Endodermal cell (in vitro differentiated cells): ENCODE measurements at regions not wholly inside any gene's neighbourhood (a gene's known extent, or its start where the extent isn't known, plus 50 kb on each side); places are given as distances from the start of the nearest gene placed in this dataset.
A peak's percentile ranks its signal among the peaks of the same experiment; 100 is the strongest.

Source experiments
- DNase-seq: peaks from one replicate; pipeline ENCODE4 v3.0.0-alpha.2; 2017
- H3K27ac ChIP-seq: 2 replicates; pipeline ENCODE4 v1.5.1; 2013; ENCODE audit warnings: mild to moderate bottlenecking, low read depth, low read length, moderate library complexity
- H3K27me3 ChIP-seq: 2 replicates; pipeline ENCODE4 v1.6.1; 2013; ENCODE audit warnings: mild to moderate bottlenecking, low read length, moderate library complexity; ENCODE audit not compliant: insufficient read depth, control insufficient read depth, poor library complexity, severe bottlenecking
- H3K36me3 ChIP-seq: 2 replicates; pipeline ENCODE4 v1.7.0; 2013; ENCODE audit warnings: mild to moderate bottlenecking, low read length, moderate library complexity; ENCODE audit not compliant: control insufficient read depth, insufficient read depth
- H3K4me1 ChIP-seq: one replicate; pipeline ENCODE4 v1.7.0; 2013; ENCODE audit warnings: low read length; ENCODE audit not compliant: control insufficient read depth, insufficient read depth
- H3K4me3 ChIP-seq: 2 replicates; pipeline ENCODE4 v1.5.1; 2013; ENCODE audit warnings: mild to moderate bottlenecking, low read length, moderate library complexity
- H3K9ac ChIP-seq: 2 replicates; pipeline ENCODE4 v1.6.1; 2013; ENCODE audit warnings: mild to moderate bottlenecking, low read length, moderate library complexity; ENCODE audit not compliant: poor library complexity, severe bottlenecking; ENCODE audit errors: extremely low read depth
- H3K9me3 ChIP-seq: 2 replicates; pipeline ENCODE4 v1.6.1; 2013; ENCODE audit warnings: mild to moderate bottlenecking, low read length, moderate library complexity; ENCODE audit not compliant: control insufficient read depth
- H3K27ac Mint-ChIP-seq: 2 replicates; pipeline ENCODE4 v1.8.0; 2020; ENCODE audit warnings: mixed read lengths
- H3K27me3 Mint-ChIP-seq: 2 replicates; pipeline ENCODE4 v1.8.0; 2021; ENCODE audit warnings: mild to moderate bottlenecking, mixed read lengths; ENCODE audit not compliant: insufficient read depth
- H3K36me3 Mint-ChIP-seq: 2 replicates; pipeline ENCODE4 v1.8.0; 2020; ENCODE audit warnings: low read depth, mixed read lengths
- H3K4me1 Mint-ChIP-seq: 2 replicates; pipeline ENCODE4 v1.8.0; 2020; ENCODE audit warnings: mixed read lengths
- H3K4me3 Mint-ChIP-seq: 2 replicates; pipeline ENCODE4 v1.8.0; 2020; ENCODE audit warnings: mild to moderate bottlenecking, moderate library complexity, mixed read lengths
- H3K9me3 Mint-ChIP-seq: 2 replicates; pipeline ENCODE4 v1.8.0; 2020; ENCODE audit warnings: mild to moderate bottlenecking, mixed read lengths
- CTCF ChIP-seq: fragments of 200-600 bp; sonication (generic); conservative IDR thresholded peaks from 2 replicates; pipeline ENCODE4 v1.5.0; 2021; ENCODE audit warnings: antibody characterized with exemption, mild to moderate bottlenecking
- WGBS, 2 experiments: methylation state at CpG; one replicate each; pipeline versions ENCODE4 v1.1.5 to v1.1.7; 2013; ENCODE audit warnings: missing lambda C conversion rate in 2 of 2, mixed read lengths in 1 of 2; ENCODE audit not compliant: insufficient coverage in 1 of 2, insufficient read length in 1 of 2; 5-methylcytosine and 5-hydroxymethylcytosine counted together

GRCh38 chr16:72424757-72425156, 252.8 kb upstream of the PMFBP1 start:
- peaks cover 33% of the 10 kb centered on the region for H3K36me3 Mint-ChIP-seq
- H3K9me3 Mint-ChIP-seq, result peaks cover 26% of the 10 kb centered on the region
- 91 to 97% methylated on average over 4 to 7 of the region's 7 CpGs for WGBS, 2 experiments
- H3K4me1 ChIP-seq, result no peaks in the 10 kb centered on the region
- no peak overlapping the region for H3K27ac Mint-ChIP-seq
- H3K27me3 ChIP-seq, result no peaks in the 10 kb centered on the region
- no peak overlapping the region for H3K9ac ChIP-seq
- no peaks in the 10 kb centered on the region for H3K4me1 Mint-ChIP-seq
- H3K27ac ChIP-seq, result no peak overlapping the region
- no peak for TF ChIP-seq CTCF
- peaks cover 42% of the 10 kb centered on the region for H3K9me3 ChIP-seq
- peaks cover 12% of the 10 kb centered on the region for H3K36me3 ChIP-seq
- no peaks in the 10 kb centered on the region for H3K27me3 Mint-ChIP-seq
- DNase-seq, result no peak
- no peak overlapping the region for H3K4me3 ChIP-seq
- no peak overlapping the region for H3K4me3 Mint-ChIP-seq

- TF ChIP-seq CTCF, result no peak
- no peak overlapping the region for H3K4me3 Mint-ChIP-seq
- no peaks in the 10 kb centered on the region for H3K27me3 Mint-ChIP-seq
- H3K36me3 Mint-ChIP-seq, result peaks cover 42% of the 10 kb centered on the region
- Histone ChIP-seq H3K9ac (no peak overlapping the region), H3K4me1 (no peaks in the 10 kb centered on the region), H3K27ac (no peak overlapping the region), H3K9me3 (peaks cover 53% of the 10 kb centered on the region), H3K27me3 (no peaks in the 10 kb centered on the region), H3K4me3 (peak overlapping the region; percentile 6), H3K36me3 (peaks cover 12% of the 10 kb centered on the region)
- H3K27ac Mint-ChIP-seq, result no peak overlapping the region
- no peak for DNase-seq
- H3K4me1 Mint-ChIP-seq, result no peaks in the 10 kb centered on the region
- H3K9me3 Mint-ChIP-seq, result peaks cover 40% of the 10 kb centered on the region
- 95 to 100% methylated on average over 1 of the region's 1 CpG for WGBS, 2 experiments
Measured at GRCh38 chr16:72422308-72422897, 250.4 kb upstream of the PMFBP1 start.

- Mint-ChIP-seq H3K27me3 (no peaks in the 10 kb centered on the region), H3K36me3 (peaks cover 41% of the 10 kb centered on the region), H3K4me3 (no peak overlapping the region), H3K4me1 (no peaks in the 10 kb centered on the region), H3K27ac (no peak overlapping the region), H3K9me3 (peaks cover 37% of the 10 kb centered on the region)
- no peak for DNase-seq
- peaks cover 9% of the 10 kb centered on the region for H3K36me3 ChIP-seq
- H3K4me1 ChIP-seq, result no peaks in the 10 kb centered on the region
- 83% methylated on average over 2 of the region's 4 CpGs; no CpG with 5 or more reads in 1 of the 2 experiments for WGBS, 2 experiments
- H3K9me3 ChIP-seq, result peaks cover 50% of the 10 kb centered on the region
- H3K4me3 ChIP-seq, result no peak overlapping the region
- no peak overlapping the region for H3K9ac ChIP-seq
- no peak overlapping the region for H3K27ac ChIP-seq
- no peaks in the 10 kb centered on the region for H3K27me3 ChIP-seq
- TF ChIP-seq CTCF, result no peak
Measured at GRCh38 chr16:72419638-72420037, 247.7 kb upstream of the PMFBP1 start.
